Subcutaneous abdominal adipose tissue (tissue), 5 donors: ENCODE measurements at regions not wholly inside any gene's neighbourhood (a gene's known extent, or its start where the extent isn't known, plus 50 kb on each side); places are given as distances from the start of the nearest gene placed in this dataset.
"Not testable (repeated sequence)": the region's sequence is repeated elsewhere in the genome, so short reads cannot be mapped to it uniquely, and the experiment has no call there.

Experiments
- H3K27ac ChIP-seq: one replicate; pipeline ENCODE4 v1.7.0; 2013; ENCODE audit warnings: low read depth, mild to moderate bottlenecking, inconsistent platforms, low read length, moderate library complexity
- H3K27me3 ChIP-seq, 5 donors: one replicate each; pipeline ENCODE4 v1.7.0; 2013; ENCODE audit warnings: low read length in 5 of 5, inconsistent platforms in 1 of 5; ENCODE audit not compliant: control insufficient read depth in 5 of 5, insufficient read depth in 4 of 5
- H3K36me3 ChIP-seq, 5 donors: one replicate each; pipeline ENCODE4 v1.7.0; 2013; ENCODE audit warnings: low read length in 5 of 5; ENCODE audit not compliant: control insufficient read depth in 5 of 5, insufficient read depth in 5 of 5
- H3K4me1 ChIP-seq, 5 donors: one replicate each; pipeline ENCODE4 v1.7.0; 2013; ENCODE audit warnings: low read length in 5 of 5, mild to moderate bottlenecking in 3 of 5, moderate library complexity in 1 of 5; ENCODE audit not compliant: control insufficient read depth in 5 of 5, insufficient read depth in 5 of 5
- H3K4me3 ChIP-seq, 5 donors: one replicate each; pipeline ENCODE4 v1.7.0; 2013; ENCODE audit warnings: low read length in 5 of 5, low read depth in 1 of 5
- H3K9ac ChIP-seq, 5 donors: one replicate each; pipeline ENCODE4 v1.7.0; 2013; ENCODE audit warnings: low read length in 5 of 5, mild to moderate bottlenecking in 4 of 5, moderate library complexity in 3 of 5
- H3K9me3 ChIP-seq, 5 donors: one replicate each; pipeline ENCODE4 v1.7.0; 2013; ENCODE audit warnings: low read length in 5 of 5; ENCODE audit not compliant: control insufficient read depth in 5 of 5
- donor health status: healthy.
- donor health status: healthy.
- donor health status: healthy.
- donor health status: healthy.
- donor health status: healthy.

GRCh38 chr2:5195636-5196035 is 496.5 kb upstream of the SOX11 start:
- H3K27me3 ChIP-seq, result no peaks in the 10 kb centered on the region
- no peaks in the 10 kb centered on the region for H3K4me1 ChIP-seq
- H3K9ac ChIP-seq, result no peak overlapping the region
- no peaks in the 10 kb centered on the region for H3K36me3 ChIP-seq
- H3K27ac ChIP-seq, result no peak overlapping the region
- H3K4me3 ChIP-seq, result no peak overlapping the region
- peaks cover 0 to 6% (median 0%) of the 10 kb centered on the region in 5 donors for H3K9me3 ChIP-seq

- Histone ChIP-seq H3K27me3 (no peaks in the 10 kb centered on the region), H3K4me1 (no peaks in the 10 kb centered on the region), H3K27ac (no peak overlapping the region), H3K9me3 (peaks cover 0 to 4% (median 0%) of the 10 kb centered on the region in 5 donors), H3K4me3 (no peak overlapping the region), H3K9ac (no peak overlapping the region), H3K36me3 (no peaks in the 10 kb centered on the region)
These were observed 488.9 kb upstream of the SOX11 start for GRCh38 chr2:5203134-5203755.

DNA sequence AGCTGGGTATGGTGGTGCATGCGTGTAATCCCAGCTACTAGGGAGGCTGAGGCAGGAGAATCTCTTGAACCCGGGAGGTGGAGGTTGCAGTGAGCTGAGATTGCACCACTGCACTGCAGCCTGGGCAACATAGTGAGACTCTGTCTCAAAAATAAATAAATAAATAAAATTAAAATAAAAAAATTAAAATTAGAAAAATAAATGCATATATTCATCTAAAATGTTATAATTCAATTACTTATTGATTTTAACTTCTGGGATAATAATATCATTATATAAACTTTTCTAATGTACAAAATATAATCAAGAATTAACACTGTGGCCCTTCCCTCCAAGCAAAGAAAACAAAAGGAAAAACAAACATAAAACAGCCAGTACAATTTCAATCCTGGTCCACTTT is 485.4 kb upstream of the SOX11 start:
- not testable (repeated sequence) for H3K9ac ChIP-seq, H3K9me3 ChIP-seq, H3K36me3 ChIP-seq, H3K4me3 ChIP-seq, H3K4me1 ChIP-seq, H3K27ac ChIP-seq, H3K27me3 ChIP-seq

DNA sequence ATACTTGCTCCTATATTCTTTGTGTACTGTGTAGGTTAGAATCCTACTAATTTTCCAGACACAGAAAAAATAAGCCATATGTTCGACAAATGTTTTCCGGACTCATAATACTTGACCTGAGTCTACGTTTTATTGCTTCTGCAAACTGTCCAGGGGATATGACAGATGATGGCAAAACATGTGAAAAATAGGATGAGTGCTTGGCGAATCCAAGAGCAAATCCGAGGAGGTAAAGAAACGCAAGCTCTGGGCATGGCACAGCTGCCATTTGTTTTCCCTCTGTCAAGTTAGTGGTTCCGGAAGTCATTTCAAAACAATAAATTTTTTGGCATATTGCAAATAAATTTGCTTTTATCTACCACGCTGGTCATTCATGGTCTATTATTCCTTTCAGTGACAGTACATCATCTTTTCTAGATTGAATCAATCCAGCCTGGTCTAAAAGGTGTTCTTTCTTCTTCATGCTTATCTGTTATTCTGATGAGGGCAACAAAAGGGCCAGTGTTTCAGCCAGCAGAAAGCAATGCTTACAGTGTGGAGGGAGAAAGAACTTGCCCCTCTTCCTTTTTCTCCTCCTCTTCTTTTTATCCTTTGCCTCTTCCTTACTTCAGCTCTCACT is 476.1 kb upstream of the SOX11 start:
- no peaks in the 10 kb centered on the region for H3K36me3 ChIP-seq
- no peak overlapping the region for H3K4me3 ChIP-seq
- H3K9me3 ChIP-seq, result peaks cover 0 to 1% (median 0%) of the 10 kb centered on the region in 5 donors
- H3K4me1 ChIP-seq, result no peaks in the 10 kb centered on the region
- no peak overlapping the region for H3K27ac ChIP-seq
- H3K27me3 ChIP-seq, result peaks cover 0 to 2% (median 0%) of the 10 kb centered on the region in 5 donors
- H3K9ac ChIP-seq, result no peak overlapping the region

DNA sequence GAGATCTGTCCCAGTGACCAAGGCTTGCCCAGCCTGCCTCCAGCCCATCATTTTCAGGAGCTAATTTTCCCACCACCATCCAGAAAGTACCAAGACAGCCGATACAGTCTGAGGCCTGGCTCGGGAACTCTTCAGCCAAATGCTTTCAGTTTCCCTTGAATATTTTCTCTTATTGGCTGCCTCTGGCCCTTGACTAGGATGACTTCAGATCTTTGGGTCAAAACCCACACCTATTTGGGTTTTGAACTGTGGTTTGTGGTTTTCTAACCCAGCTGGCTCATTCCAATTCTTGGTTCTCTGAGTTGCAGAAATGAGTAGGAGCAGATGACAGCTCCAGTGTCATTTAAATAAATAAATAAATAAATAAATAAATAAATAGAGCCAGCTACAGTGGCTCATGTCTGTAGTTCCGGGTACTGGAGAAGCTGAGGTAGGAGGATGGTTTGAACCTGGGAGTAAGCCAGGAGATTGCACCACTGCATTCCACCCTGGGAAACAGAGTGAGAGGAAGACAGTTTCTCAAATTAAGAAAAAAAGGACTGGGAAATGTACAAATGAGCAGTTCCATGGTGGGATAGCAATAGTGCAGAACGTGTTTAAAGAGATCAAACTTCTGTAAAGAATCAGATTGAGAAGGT is 465.0 kb upstream of the SOX11 start:
- peaks cover 0 to 3% (median 0%) of the 10 kb centered on the region in 5 donors for H3K27me3 ChIP-seq
- no peaks in the 10 kb centered on the region for H3K36me3 ChIP-seq
- no peak overlapping the region for H3K27ac ChIP-seq
- H3K9me3 ChIP-seq, result no peaks in the 10 kb centered on the region
- no peaks in the 10 kb centered on the region for H3K4me1 ChIP-seq
- no peak overlapping the region for H3K9ac ChIP-seq
- H3K4me3 ChIP-seq, result no peak overlapping the region

DNA sequence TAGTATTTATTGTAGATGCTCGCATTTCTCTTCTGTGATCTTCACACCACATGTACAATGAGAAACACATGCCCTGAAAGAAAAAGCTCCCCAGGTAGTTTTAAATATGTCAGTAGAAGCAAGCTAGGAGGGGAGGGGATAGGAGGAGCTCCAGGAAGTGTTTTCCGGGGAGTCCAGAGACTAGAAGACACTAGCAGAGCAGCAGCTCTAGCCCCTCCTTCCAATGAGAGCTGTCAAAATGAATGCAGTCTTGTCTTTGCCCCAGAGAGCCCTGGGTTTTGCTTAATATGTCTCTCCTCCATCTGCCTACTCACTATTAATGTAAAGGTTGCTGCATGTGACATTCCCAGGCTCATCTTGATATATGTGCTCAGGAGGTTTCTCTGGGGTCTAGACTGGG is 462.6 kb upstream of the SOX11 start:
- no peaks in the 10 kb centered on the region for H3K36me3 ChIP-seq

DNA sequence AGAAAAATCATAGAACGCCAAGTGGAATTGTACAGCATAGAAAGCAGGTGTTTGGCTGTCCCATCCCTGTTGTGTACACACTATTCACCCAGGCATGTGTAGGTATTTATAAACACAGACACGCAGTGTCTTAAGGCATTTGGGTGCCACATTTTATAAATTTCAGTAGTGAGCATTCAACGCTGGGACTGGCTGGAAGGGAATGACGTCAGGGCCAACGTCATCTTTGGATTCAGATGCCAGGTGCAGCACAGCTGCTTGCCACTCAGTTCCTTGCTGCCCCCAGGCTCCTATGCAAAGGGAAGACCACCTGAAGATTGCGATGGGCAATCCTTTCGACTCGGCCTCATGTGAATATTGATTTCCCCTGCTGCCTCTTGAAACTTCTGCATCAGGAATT is 461.7 kb upstream of the SOX11 start:
- no peaks in the 10 kb centered on the region for H3K4me1 ChIP-seq
- no peaks in the 10 kb centered on the region for H3K36me3 ChIP-seq
- H3K9me3 ChIP-seq, result no peaks in the 10 kb centered on the region
- H3K27ac ChIP-seq, result no peak overlapping the region
- no peak overlapping the region for H3K4me3 ChIP-seq
- no peak overlapping the region for H3K9ac ChIP-seq
- peaks cover 0 to 3% (median 0%) of the 10 kb centered on the region in 5 donors for H3K27me3 ChIP-seq

More for the DNA sequence above, 462.6 kb upstream of the SOX11 start:
- H3K4me1 ChIP-seq, result no peaks in the 10 kb centered on the region
- H3K27ac ChIP-seq, result no peak overlapping the region
- no peak overlapping the region for H3K4me3 ChIP-seq
- H3K27me3 ChIP-seq, result peaks cover 0 to 3% (median 0%) of the 10 kb centered on the region in 5 donors
- H3K9me3 ChIP-seq, result no peaks in the 10 kb centered on the region
- no peak overlapping the region for H3K9ac ChIP-seq

DNA sequence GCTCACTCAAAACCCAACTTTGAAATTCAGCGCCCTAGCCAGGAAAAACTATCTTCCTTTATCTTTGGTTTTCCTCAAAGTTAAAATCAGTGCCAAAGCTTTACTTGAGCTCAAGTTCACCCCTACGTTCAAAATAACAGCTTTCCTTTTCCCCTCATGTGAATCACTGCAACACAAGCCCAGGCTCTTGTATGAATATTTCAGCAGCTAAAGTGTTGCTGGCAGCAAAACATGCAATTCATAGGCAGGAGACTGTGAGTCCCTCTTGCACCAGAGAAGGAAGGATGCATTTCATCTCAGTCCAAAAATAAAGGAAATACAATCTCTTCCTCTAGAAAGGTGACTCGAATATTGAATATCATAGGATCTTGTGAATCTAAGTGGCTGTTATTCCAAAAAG is 461.3 kb upstream of the SOX11 start:
- Histone ChIP-seq H3K27ac (no peak overlapping the region), H3K27me3 (peaks cover 0 to 3% (median 0%) of the 10 kb centered on the region in 5 donors), H3K36me3 (no peaks in the 10 kb centered on the region), H3K9me3 (no peaks in the 10 kb centered on the region), H3K9ac (no peak overlapping the region), H3K4me3 (no peak overlapping the region), H3K4me1 (no peaks in the 10 kb centered on the region)

DNA sequence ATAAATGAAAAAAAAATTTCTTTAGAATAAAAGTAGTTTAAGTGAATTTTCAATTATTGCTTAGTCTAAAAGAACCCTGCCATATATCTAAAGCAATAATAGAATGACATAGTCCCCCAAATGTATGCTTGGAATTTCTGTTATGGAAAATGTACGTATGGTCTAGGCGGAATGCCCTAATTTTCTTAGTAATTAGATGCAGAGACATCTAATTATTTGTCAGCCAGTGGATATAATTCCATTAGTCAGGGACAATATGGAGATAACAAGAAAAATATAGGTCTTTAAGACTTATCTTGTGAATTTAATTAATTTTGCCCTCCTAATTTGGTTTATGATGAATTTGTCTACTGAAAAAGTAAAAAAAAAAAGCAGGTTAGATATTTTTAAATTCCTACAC is 460.9 kb upstream of the SOX11 start:
- no peaks in the 10 kb centered on the region for H3K36me3 ChIP-seq
- peaks cover 0 to 2% (median 0%) of the 10 kb centered on the region in 5 donors for H3K9me3 ChIP-seq
- no peak overlapping the region for H3K9ac ChIP-seq
- H3K4me1 ChIP-seq, result no peaks in the 10 kb centered on the region
- H3K27ac ChIP-seq, result no peak overlapping the region
- no peak overlapping the region for H3K4me3 ChIP-seq
- H3K27me3 ChIP-seq, result peaks cover 0 to 3% (median 0%) of the 10 kb centered on the region in 5 donors

- H3K27me3 ChIP-seq, result peaks cover 0 to 3% (median 0%) of the 10 kb centered on the region in 5 donors
- H3K9me3 ChIP-seq, result peaks cover 0 to 2% (median 0%) of the 10 kb centered on the region in 5 donors
- no peaks in the 10 kb centered on the region for H3K4me1 ChIP-seq
- H3K27ac ChIP-seq, result no peak overlapping the region
- no peak overlapping the region for H3K9ac ChIP-seq
- H3K36me3 ChIP-seq, result no peaks in the 10 kb centered on the region
- no peak overlapping the region for H3K4me3 ChIP-seq
These were observed 457.6 kb upstream of the SOX11 start for GRCh38 chr2:5234563-5234962.
